Mesenchymal stem cell (in vitro differentiated cells and primary cell): ENCODE measurements at regions not wholly inside any gene's neighbourhood (a gene's known extent, or its start where the extent isn't known, plus 50 kb on each side); places are given as distances from the start of the nearest gene placed in this dataset.
A peak's percentile ranks its signal among the peaks of the same experiment; 100 is the strongest.

ENCODE experiments used
- DNase-seq: peaks from one replicate; pipeline ENCODE4 v3.0.0-alpha.2; 2013
- H2AFZ ChIP-seq: one replicate; pipeline ENCODE4 v1.6.1; 2013; ENCODE audit warnings: low read depth, mild to moderate bottlenecking, control low read depth, inconsistent platforms, low read length, moderate library complexity
- H2AK5ac ChIP-seq: 2 replicates; pipeline ENCODE4 v1.6.1; 2013; ENCODE audit warnings: low read length, moderate library complexity, mild to moderate bottlenecking, inconsistent platforms; ENCODE audit not compliant: severe bottlenecking
- H2BK120ac ChIP-seq: one replicate; pipeline ENCODE4 v1.6.1; 2013; ENCODE audit warnings: low read depth, mild to moderate bottlenecking, inconsistent platforms, low read length, moderate library complexity
- H2BK12ac ChIP-seq, 2 experiments: one replicate each; pipeline ENCODE4 v1.6.1; 2013; ENCODE audit warnings: inconsistent platforms in 2 of 2, low read length in 2 of 2, mild to moderate bottlenecking in 2 of 2, moderate library complexity in 2 of 2, control low read depth in 1 of 2
- H2BK15ac ChIP-seq: one replicate; pipeline ENCODE4 v1.6.1; 2013; ENCODE audit warnings: mild to moderate bottlenecking, low read depth, inconsistent platforms; ENCODE audit not compliant: poor library complexity, severe bottlenecking
- H2BK5ac ChIP-seq: 2 replicates; pipeline ENCODE4 v1.6.1; 2013; ENCODE audit warnings: low read depth, mild to moderate bottlenecking, low read length, control low read depth, inconsistent platforms; ENCODE audit not compliant: poor library complexity, severe bottlenecking
- H3K14ac ChIP-seq, 2 experiments: one replicate each; pipeline ENCODE4 v1.6.1; 2013; ENCODE audit warnings: inconsistent platforms in 2 of 2, low read length in 2 of 2, control low read depth in 1 of 2, mild to moderate bottlenecking in 1 of 2, moderate library complexity in 1 of 2
- H3K18ac ChIP-seq, 2 experiments: one replicate each; pipeline ENCODE4 v1.6.1; 2013; ENCODE audit warnings: inconsistent platforms in 2 of 2, low read length in 2 of 2, control low read depth in 1 of 2, low read depth in 1 of 2, mild to moderate bottlenecking in 1 of 2
- H3K23ac ChIP-seq, 2 experiments: one replicate each; pipeline ENCODE4 v1.6.1; 2013; ENCODE audit warnings: inconsistent platforms in 2 of 2, low read length in 2 of 2, mild to moderate bottlenecking in 2 of 2, moderate library complexity in 2 of 2, control low read depth in 1 of 2
- H3K27ac ChIP-seq: 2 replicates; pipeline ENCODE4 v1.5.1; 2013; ENCODE audit warnings: mild to moderate bottlenecking, moderate library complexity, low read length, control low read depth, inconsistent platforms; ENCODE audit not compliant: poor library complexity, severe bottlenecking
- H3K27me3 ChIP-seq, 2 experiments: 2 replicates each; pipeline versions ENCODE4 v1.6.1 to v1.7.0; 2013; ENCODE audit warnings: low read length in 2 of 2, mild to moderate bottlenecking in 2 of 2, moderate library complexity in 2 of 2, control low read depth in 1 of 2, inconsistent platforms in 1 of 2; ENCODE audit not compliant: control insufficient read depth in 1 of 2, insufficient read depth in 1 of 2
- H3K36me3 ChIP-seq, 2 experiments: 2 replicates each; pipeline versions ENCODE4 v1.6.1 to v1.7.0; 2013; ENCODE audit warnings: low read length in 2 of 2, control low read depth in 1 of 2, inconsistent platforms in 1 of 2, low read depth in 1 of 2, mild to moderate bottlenecking in 1 of 2; ENCODE audit not compliant: insufficient read depth in 2 of 2, control insufficient read depth in 1 of 2
- H3K4ac ChIP-seq, 2 experiments: one replicate each; pipeline ENCODE4 v1.6.1; 2013; ENCODE audit warnings: inconsistent platforms in 2 of 2, low read length in 2 of 2, mild to moderate bottlenecking in 2 of 2, moderate library complexity in 2 of 2, control low read depth in 1 of 2, low read depth in 1 of 2
- H3K4me1 ChIP-seq: 2 replicates; pipeline ENCODE4 v1.6.1; 2013; ENCODE audit warnings: low read depth, low read length, control low read depth; ENCODE audit not compliant: control insufficient read depth, insufficient read depth
- H3K4me2 ChIP-seq: 2 replicates; pipeline ENCODE4 v1.6.1; 2013; ENCODE audit warnings: low read length, mild to moderate bottlenecking, inconsistent platforms; ENCODE audit not compliant: poor library complexity, severe bottlenecking
- H3K4me3 ChIP-seq, 2 experiments: 2 replicates each; pipeline versions ENCODE4 v1.5.1 to v1.7.0; 2013; ENCODE audit warnings: low read length in 2 of 2, mild to moderate bottlenecking in 2 of 2, control low read depth in 1 of 2, low read depth in 1 of 2; ENCODE audit not compliant: insufficient read depth in 1 of 2
- H3K79me1 ChIP-seq: replicated peaks from 2 replicates; pipeline ENCODE4 v1.6.1; 2013; ENCODE audit warnings: mild to moderate bottlenecking, control low read depth, low read length, inconsistent platforms; ENCODE audit not compliant: poor library complexity, severe bottlenecking
- H3K9ac ChIP-seq: 2 replicates; pipeline ENCODE4 v1.7.0; 2013; ENCODE audit warnings: mild to moderate bottlenecking, low read length, moderate library complexity
- H3K9me3 ChIP-seq: 2 replicates; pipeline ENCODE4 v1.7.0; 2013; ENCODE audit warnings: mild to moderate bottlenecking, low read length; ENCODE audit not compliant: control insufficient read depth
- H4K8ac ChIP-seq: one replicate; pipeline ENCODE4 v1.6.1; 2013; ENCODE audit warnings: inconsistent platforms, mild to moderate bottlenecking, low read length, moderate library complexity
- H4K91ac ChIP-seq: one replicate; pipeline ENCODE4 v1.6.1; 2013; ENCODE audit warnings: mild to moderate bottlenecking, low read length, inconsistent platforms
- WGBS: methylation state at CpG from one replicate; pipeline ENCODE4 v1.1.7; 2013; ENCODE audit warnings: mixed read lengths; 5-methylcytosine and 5-hydroxymethylcytosine counted together

- peak overlapping the region; percentile 25 for H4K91ac ChIP-seq
- H3K27ac ChIP-seq = no peak overlapping the region
- H3K27me3 ChIP-seq = peaks cover 22 to 48% of the 10 kb centered on the region in 2 experiments
- H3K9ac ChIP-seq = no peak overlapping the region
- H3K4me1 ChIP-seq = peaks cover 8% of the 10 kb centered on the region
- WGBS = 66% methylated on average over 5 of the region's 6 CpGs
- no peak overlapping the region for H4K8ac ChIP-seq
- H3K4ac ChIP-seq = no peak overlapping the region
- no peak for DNase-seq
- H3K4me2 ChIP-seq = no peak overlapping the region
- no peak overlapping the region for H2BK120ac ChIP-seq
- no peaks in the 10 kb centered on the region for H3K9me3 ChIP-seq
- H3K18ac ChIP-seq = no peak overlapping the region
- H2AFZ ChIP-seq = no peak overlapping the region
- no peak overlapping the region for H3K23ac ChIP-seq
- peaks cover 0 to 5% of the 10 kb centered on the region in 2 experiments for H3K36me3 ChIP-seq
- no peak overlapping the region for H3K4me3 ChIP-seq
- no peaks in the 10 kb centered on the region for H3K79me1 ChIP-seq
- no peak overlapping the region for H2BK5ac ChIP-seq
- H2BK12ac ChIP-seq = no peak overlapping the region
- H3K14ac ChIP-seq = no peak overlapping the region
- H2AK5ac ChIP-seq = no peak overlapping the region
- no peak overlapping the region for H2BK15ac ChIP-seq
Observed at GRCh38 chr9:134236001-134236421, 71.6 kb upstream of the RNU6ATAC start.

GRCh38 chr9:134236935-134237629 lies 72.7 kb upstream of the RNU6ATAC start:
- 83% methylated on average over 12 of the region's 13 CpGs for WGBS
- H2BK15ac ChIP-seq = no peak overlapping the region
- H4K91ac ChIP-seq = peak overlapping the region; percentile 12
- no peak overlapping the region for H2BK5ac ChIP-seq
- H2BK12ac ChIP-seq = peak overlapping the region; percentile 32 to 65
- no peak overlapping the region for H2AFZ ChIP-seq
- peak overlapping the region in 1 of 2 experiments; percentile 80 for H3K18ac ChIP-seq
- H3K9ac ChIP-seq = no peak overlapping the region
- H2AK5ac ChIP-seq = no peak overlapping the region
- H4K8ac ChIP-seq = peak overlapping the region; percentile 42
- H3K23ac ChIP-seq = no peak overlapping the region
- no peak overlapping the region for H3K4me2 ChIP-seq
- peaks cover 0 to 5% of the 10 kb centered on the region in 2 experiments for H3K36me3 ChIP-seq
- H3K4ac ChIP-seq = peak overlapping the region in 1 of 2 experiments; percentile 63
- DNase-seq = no peak
- H3K27ac ChIP-seq = no peak overlapping the region
- peak overlapping the region; percentile 9 for H2BK120ac ChIP-seq
- peaks cover 14 to 44% of the 10 kb centered on the region in 2 experiments for H3K27me3 ChIP-seq
- no peaks in the 10 kb centered on the region for H3K9me3 ChIP-seq
- H3K4me1 ChIP-seq = peaks cover 2% of the 10 kb centered on the region
- peak overlapping the region in 1 of 2 experiments; percentile 50 for H3K14ac ChIP-seq
- H3K79me1 ChIP-seq = no peaks in the 10 kb centered on the region
- peak overlapping the region in 1 of 2 experiments; percentile 16 for H3K4me3 ChIP-seq

GRCh38 chr9:134237630-134238265 lies 73.4 kb upstream of the RNU6ATAC start:
- no peak overlapping the region for H3K23ac ChIP-seq
- H2BK120ac ChIP-seq = peak overlapping the region; percentile 9
- H3K4me2 ChIP-seq = no peak overlapping the region
- H3K4me1 ChIP-seq = peaks cover 2% of the 10 kb centered on the region
- no peak overlapping the region for H3K9ac ChIP-seq
- H3K18ac ChIP-seq = no peak overlapping the region
- H3K27ac ChIP-seq = no peak overlapping the region
- no peak overlapping the region for H2BK5ac ChIP-seq
- no peak overlapping the region for H2AFZ ChIP-seq
- DNase-seq = no peak
- H4K8ac ChIP-seq = no peak overlapping the region
- peaks cover 17 to 45% of the 10 kb centered on the region in 2 experiments for H3K27me3 ChIP-seq
- peaks cover 0 to 5% of the 10 kb centered on the region in 2 experiments for H3K36me3 ChIP-seq
- no peak overlapping the region for H2BK15ac ChIP-seq
- H3K79me1 ChIP-seq = no peaks in the 10 kb centered on the region
- H3K4ac ChIP-seq = peak overlapping the region; percentile 58 to 63
- no peak overlapping the region for H2AK5ac ChIP-seq
- H2BK12ac ChIP-seq = peak overlapping the region; percentile 6 to 61
- no peak overlapping the region for H3K14ac ChIP-seq
- no peaks in the 10 kb centered on the region for H3K9me3 ChIP-seq
- no peak overlapping the region for H3K4me3 ChIP-seq
- 91% methylated on average over 17 of the region's 17 CpGs for WGBS
- H4K91ac ChIP-seq = peak overlapping the region; percentile 70

- Histone ChIP-seq H4K91ac (peak overlapping the region; percentile 70), H2BK12ac (peak overlapping the region in 1 of 2 experiments; percentile 47)
- WGBS = 89% methylated on average over 26 of the region's 29 CpGs
Observed at GRCh38 chr9:134239130-134239903, 75.0 kb upstream of the RNU6ATAC start.

More at GRCh38 chr9:134239130-134239903, 75.0 kb upstream of the RNU6ATAC start:
- H2BK120ac ChIP-seq = no peak overlapping the region
- no peaks in the 10 kb centered on the region for H3K79me1 ChIP-seq
- H3K4ac ChIP-seq = no peak overlapping the region
- DNase-seq = no peak
- no peak overlapping the region for H3K9ac ChIP-seq
- no peak overlapping the region for H2AFZ ChIP-seq
- H3K4me3 ChIP-seq = no peak overlapping the region
- no peak overlapping the region for H2BK5ac ChIP-seq
- no peak overlapping the region for H3K23ac ChIP-seq
- no peak overlapping the region for H3K27ac ChIP-seq
- no peak overlapping the region for H2AK5ac ChIP-seq
- H3K4me1 ChIP-seq = no peaks in the 10 kb centered on the region
- no peak overlapping the region for H3K18ac ChIP-seq
- H2BK15ac ChIP-seq = no peak overlapping the region
- H3K9me3 ChIP-seq = no peaks in the 10 kb centered on the region
- H3K14ac ChIP-seq = no peak overlapping the region
- peaks cover 26 to 45% of the 10 kb centered on the region in 2 experiments for H3K27me3 ChIP-seq
- H4K8ac ChIP-seq = no peak overlapping the region
- no peak overlapping the region for H3K4me2 ChIP-seq
- peaks cover 0 to 5% of the 10 kb centered on the region in 2 experiments for H3K36me3 ChIP-seq
